OCI-LY7 (cell line): ENCODE measurements at regions not wholly inside any gene's neighbourhood (a gene's known extent, or its start where the extent isn't known, plus 50 kb on each side); places are given as distances from the start of the nearest gene placed in this dataset.

Experiments used
- BruUV-seq: library from RNA; stranded (reverse); fragments of 400-500 nt; replicated peaks from 2 replicates; lab custom pipeline; 2021; lab: Mats Ljungman, UMichigan
- CTCF ChIA-PET: fragments of 300-600 bp; sonication (Branson Sonifier 250); formaldehyde crosslinking; loops from one replicate; lab custom pipeline; 2022; ENCODE audit warnings: antibody characterized with exemption; ENCODE audit not compliant: unreplicated experiment; lab: Charles Lee
- POLR2A ChIA-PET: fragments of 300-600 bp; sonication (Branson Sonifier 250); formaldehyde crosslinking; loops from one replicate; lab custom pipeline; 2022; ENCODE audit warnings: antibody characterized with exemption; lab: Charles Lee
- DNase-seq: peaks from one replicate; pipeline ENCODE4 v3.0.0-alpha.2; 2015; ENCODE audit warnings: low spot score
- H2AFZ ChIP-seq: fragments of 200-600 bp; sonication (generic), shearing (Covaris generic); 2 replicates; pipeline ENCODE4 v1.6.1; 2014; ENCODE audit warnings: mild to moderate bottlenecking, antibody characterized with exemption, low read length, moderate library complexity
- H3K27ac ChIP-seq: fragments of 200-600 bp; sonication (generic); 2 replicates; pipeline ENCODE4 v1.5.1; 2014; ENCODE audit warnings: mixed run types, low read depth, mild to moderate bottlenecking, moderate library complexity, low read length, inconsistent platforms; ENCODE audit not compliant: poor library complexity, severe bottlenecking
- H3K36me3 ChIP-seq: fragments of 200-600 bp; sonication (generic); 2 replicates; pipeline ENCODE4 v1.6.1; 2014; ENCODE audit warnings: mild to moderate bottlenecking, antibody characterized with exemption, low read length, moderate library complexity, mixed read lengths; ENCODE audit not compliant: insufficient read depth
- H3K4me1 ChIP-seq: fragments of 200-600 bp; sonication (generic); 2 replicates; pipeline ENCODE4 v1.5.1; 2014; ENCODE audit warnings: mild to moderate bottlenecking, low read length; ENCODE audit not compliant: insufficient read depth, poor library complexity, severe bottlenecking
- H3K4me2 ChIP-seq: fragments of 200-600 bp; sonication (generic); 2 replicates; pipeline ENCODE4 v1.6.1; 2014; ENCODE audit warnings: mild to moderate bottlenecking, low read length
- H3K4me3 ChIP-seq: fragments of 200-600 bp; sonication (generic); 2 replicates; pipeline ENCODE4 v1.5.1; 2014; ENCODE audit warnings: mild to moderate bottlenecking, low read depth, low read length; ENCODE audit not compliant: poor library complexity, severe bottlenecking
- H3K79me2 ChIP-seq: fragments of 200-600 bp; sonication (generic); 2 replicates; pipeline ENCODE4 v1.6.1; 2016; ENCODE audit warnings: low read depth, mild to moderate bottlenecking, low read length, moderate library complexity, mixed read lengths; ENCODE audit not compliant: insufficient read depth
- H3K9me2 ChIP-seq: fragments of 200-600 bp; sonication (generic); 2 replicates; pipeline ENCODE4 v1.6.1; 2016; ENCODE audit warnings: mild to moderate bottlenecking, low read length, mixed read lengths; ENCODE audit not compliant: insufficient read depth
- H3K9me3 ChIP-seq: fragments of 200-600 bp; sonication (generic); 2 replicates; pipeline ENCODE4 v1.6.1; 2014; ENCODE audit warnings: mild to moderate bottlenecking, mixed run types, low read length, mixed read lengths
- H4K20me1 ChIP-seq: fragments of 200-600 bp; sonication (generic); 2 replicates; pipeline ENCODE4 v1.6.1; 2014; ENCODE audit warnings: mild to moderate bottlenecking, antibody characterized with exemption, low read length, moderate library complexity, mixed read lengths; ENCODE audit not compliant: insufficient read depth
- EZH2phosphoT487 ChIP-seq: fragments of 200-600 bp; sonication (generic); IDR thresholded peaks from 2 replicates; pipeline ENCODE4 v1.6.1; 2018; ENCODE audit warnings: low read depth, borderline replicate concordance, mild to moderate bottlenecking, mixed run types, antibody characterized with exemption, low read length, moderate library complexity, mixed read lengths
- intact Hi-C: fragments of 100-400 bp; cut with micrococcal nuclease; formaldehyde crosslinking; loops from one replicate; pipeline ENCODE4 v1.10.0; 2022; ENCODE audit not compliant: unreplicated experiment
- TF ChIP-seq, protein P1 (sequence below): fragments of 200-600 bp; sonication (generic); conservative IDR thresholded peaks from 2 replicates; pipeline ENCODE4 v1.5.1; 2014; ENCODE audit warnings: mild to moderate bottlenecking, antibody characterized with exemption, low read length, moderate library complexity, mixed read lengths

DNA sequence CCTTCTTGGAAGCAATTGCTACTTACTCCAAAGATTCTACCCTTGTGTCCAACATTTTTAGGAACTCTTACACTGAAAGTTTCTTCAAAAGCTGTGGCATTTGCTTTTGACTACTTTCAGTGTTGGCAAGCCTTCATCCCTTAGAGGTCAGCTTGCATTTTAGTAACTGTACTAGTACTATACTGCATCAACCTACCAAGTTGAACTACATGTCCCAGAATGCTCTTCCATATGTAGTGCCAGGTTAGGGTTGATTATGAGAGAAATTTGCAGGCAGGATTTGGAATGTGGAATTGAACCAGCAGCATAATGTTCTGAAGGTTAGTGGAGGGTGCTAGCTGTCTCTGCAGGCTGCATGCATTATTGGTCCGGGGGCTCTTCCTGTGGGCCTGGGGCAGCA, 189.9 kb upstream of the FOXN2 start:
- Histone ChIP-seq H3K79me2 (no peaks in the 10 kb centered on the region), H3K4me3 (no peak overlapping the region), H3K4me1 (no peaks in the 10 kb centered on the region), H3K9me3 (no peaks in the 10 kb centered on the region), H3K4me2 (no peak overlapping the region), H2AFZ (no peak overlapping the region), H3K27ac (no peak overlapping the region), H3K9me2 (no peaks in the 10 kb centered on the region), H3K36me3 (no peaks in the 10 kb centered on the region), H4K20me1 (no peaks in the 10 kb centered on the region)
- no peak for DNase-seq
- POLR2A ChIA-PET = interaction anchor here (0.6 kb wide), 3 partner anchors 143 to 407 kb away, joined by 3 read pairs; no protein-coding TSS in a partner anchor
- no TSS peak for BruUV-seq
- CTCF ChIA-PET = no interaction called here
- TF ChIP-seq EZH2phosphoT487 = no peak
- intact Hi-C loops = loop anchor here (5.0 kb wide), 1 partner anchor 42 kb away; no protein-coding TSS in a partner anchor

DNA sequence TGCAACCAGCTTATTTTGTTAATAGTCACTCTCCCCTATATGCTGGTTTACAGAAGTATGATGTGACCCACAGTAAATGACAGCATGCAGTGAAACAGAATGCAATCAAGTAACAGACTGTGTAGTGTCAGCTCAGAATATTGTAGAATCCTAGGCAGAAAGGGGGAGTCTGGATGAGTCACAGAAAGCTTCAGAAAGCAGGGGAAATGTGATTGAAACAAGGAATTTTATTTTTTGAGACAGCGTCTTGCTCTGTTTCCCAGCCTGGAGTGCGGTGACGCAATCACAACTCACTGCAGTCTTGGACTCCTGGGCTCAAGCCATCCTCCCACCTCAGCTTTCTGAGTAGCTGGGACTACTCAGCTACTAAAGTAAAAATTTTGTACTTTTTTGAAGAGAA, 188.3 kb upstream of the FOXN2 start:
- Histone ChIP-seq H3K4me3 (no peak overlapping the region), H3K4me2 (no peak overlapping the region), H4K20me1 (no peaks in the 10 kb centered on the region), H3K79me2 (no peaks in the 10 kb centered on the region), H3K27ac (no peak overlapping the region), H2AFZ (no peak overlapping the region), H3K9me2 (no peaks in the 10 kb centered on the region), H3K9me3 (no peaks in the 10 kb centered on the region), H3K4me1 (no peaks in the 10 kb centered on the region), H3K36me3 (no peaks in the 10 kb centered on the region)
- intact Hi-C loops = no loop called here
- TF ChIP-seq, protein P1, sequence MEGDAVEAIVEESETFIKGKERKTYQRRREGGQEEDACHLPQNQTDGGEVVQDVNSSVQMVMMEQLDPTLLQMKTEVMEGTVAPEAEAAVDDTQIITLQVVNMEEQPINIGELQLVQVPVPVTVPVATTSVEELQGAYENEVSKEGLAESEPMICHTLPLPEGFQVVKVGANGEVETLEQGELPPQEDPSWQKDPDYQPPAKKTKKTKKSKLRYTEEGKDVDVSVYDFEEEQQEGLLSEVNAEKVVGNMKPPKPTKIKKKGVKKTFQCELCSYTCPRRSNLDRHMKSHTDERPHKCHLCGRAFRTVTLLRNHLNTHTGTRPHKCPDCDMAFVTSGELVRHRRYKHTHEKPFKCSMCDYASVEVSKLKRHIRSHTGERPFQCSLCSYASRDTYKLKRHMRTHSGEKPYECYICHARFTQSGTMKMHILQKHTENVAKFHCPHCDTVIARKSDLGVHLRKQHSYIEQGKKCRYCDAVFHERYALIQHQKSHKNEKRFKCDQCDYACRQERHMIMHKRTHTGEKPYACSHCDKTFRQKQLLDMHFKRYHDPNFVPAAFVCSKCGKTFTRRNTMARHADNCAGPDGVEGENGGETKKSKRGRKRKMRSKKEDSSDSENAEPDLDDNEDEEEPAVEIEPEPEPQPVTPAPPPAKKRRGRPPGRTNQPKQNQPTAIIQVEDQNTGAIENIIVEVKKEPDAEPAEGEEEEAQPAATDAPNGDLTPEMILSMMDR = no peak
- no peak for TF ChIP-seq EZH2phosphoT487
- BruUV-seq = no TSS peak
- ChIA-PET CTCF (no interaction called here), POLR2A (no interaction called here)
- DNase-seq = no peak

DNA sequence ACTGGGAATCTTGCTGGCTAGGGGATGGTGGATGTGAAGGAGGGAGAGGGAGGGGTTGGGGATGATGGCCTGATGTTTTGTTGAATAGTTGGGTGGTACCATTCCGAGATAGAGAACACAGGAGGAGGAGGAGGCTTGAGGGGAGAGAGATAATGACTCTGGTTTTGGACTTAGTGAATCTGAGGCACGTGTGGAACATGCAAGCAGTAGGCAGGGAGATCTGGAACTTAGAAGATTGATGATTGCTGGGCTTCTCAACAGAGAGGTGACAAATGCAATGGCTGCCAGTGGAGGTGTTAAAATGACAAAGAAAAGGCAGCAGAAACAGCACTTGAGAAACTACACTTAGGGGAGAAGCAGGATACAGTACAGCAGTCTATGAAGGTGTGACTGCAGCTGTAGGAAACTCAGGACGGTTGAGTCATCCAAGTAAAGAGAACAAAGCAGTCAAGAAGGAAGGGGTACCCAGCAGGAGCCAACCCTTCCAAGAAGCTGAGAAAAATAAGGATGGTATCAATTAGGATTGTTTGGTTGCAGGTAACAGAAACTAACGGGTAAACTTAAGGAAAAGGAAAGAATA, 186.8 kb upstream of the FOXN2 start:
- H3K27ac ChIP-seq = no peak overlapping the region
- H3K9me2 ChIP-seq = no peaks in the 10 kb centered on the region
- no peaks in the 10 kb centered on the region for H4K20me1 ChIP-seq
- no peaks in the 10 kb centered on the region for H3K79me2 ChIP-seq
- no peak overlapping the region for H3K4me2 ChIP-seq
- POLR2A ChIA-PET = no interaction called here
- CTCF ChIA-PET = no interaction called here
- no peak for DNase-seq
- H3K36me3 ChIP-seq = no peaks in the 10 kb centered on the region
- H3K9me3 ChIP-seq = no peaks in the 10 kb centered on the region
- intact Hi-C loops = no loop called here
- no peaks in the 10 kb centered on the region for H3K4me1 ChIP-seq
- no peak for TF ChIP-seq EZH2phosphoT487
- TF ChIP-seq, protein P1 = no peak
- H3K4me3 ChIP-seq = no peak overlapping the region
- no peak overlapping the region for H2AFZ ChIP-seq
- BruUV-seq = no TSS peak
